UCSD-AML1 (cell line): ENCODE measurements at regions not wholly inside any gene's neighbourhood (a gene's known extent, or its start where the extent isn't known, plus 50 kb on each side); places are given as distances from the start of the nearest gene placed in this dataset.

Source experiments
- DNase-seq: peaks from one replicate; lab custom pipeline; 2025; ENCODE audit not compliant: unreplicated experiment; lab: John Stamatoyannopoulos, UW

DNA sequence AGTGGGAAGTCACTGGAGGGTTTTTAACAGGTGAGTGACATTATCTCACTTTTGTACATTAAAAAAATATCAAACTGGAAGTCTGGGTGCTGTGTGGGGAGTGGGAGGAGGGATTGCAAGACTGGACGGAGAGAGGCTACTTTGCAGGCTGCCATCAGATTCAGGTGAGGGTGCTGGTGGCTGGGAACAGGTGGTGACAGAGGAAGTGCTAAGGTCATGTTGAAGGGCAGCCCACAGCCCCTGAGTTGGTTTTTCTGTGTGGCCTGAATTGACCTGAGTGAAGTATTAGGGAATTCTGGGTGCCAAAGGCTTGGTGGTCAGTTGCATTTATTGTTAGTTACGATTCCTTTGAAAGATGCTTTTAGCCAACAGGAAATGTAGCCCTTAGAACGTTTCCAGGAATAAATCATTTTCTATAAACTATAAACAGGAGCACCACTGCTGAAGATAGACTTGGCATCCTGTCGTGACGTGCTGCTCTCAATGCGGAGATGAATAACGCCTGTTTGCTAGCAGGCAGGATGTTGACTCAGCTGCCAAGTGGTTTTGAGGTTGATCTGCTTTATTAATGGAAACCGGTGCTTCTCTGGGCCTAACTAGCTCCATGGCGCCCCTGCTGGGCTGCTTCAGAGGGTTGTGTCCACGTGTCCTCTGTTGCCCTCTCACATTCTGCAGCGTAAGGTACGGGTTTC is 707.5 kb upstream of the TMEM132C start:
- DNase-seq = peak; percentile 81

DNA sequence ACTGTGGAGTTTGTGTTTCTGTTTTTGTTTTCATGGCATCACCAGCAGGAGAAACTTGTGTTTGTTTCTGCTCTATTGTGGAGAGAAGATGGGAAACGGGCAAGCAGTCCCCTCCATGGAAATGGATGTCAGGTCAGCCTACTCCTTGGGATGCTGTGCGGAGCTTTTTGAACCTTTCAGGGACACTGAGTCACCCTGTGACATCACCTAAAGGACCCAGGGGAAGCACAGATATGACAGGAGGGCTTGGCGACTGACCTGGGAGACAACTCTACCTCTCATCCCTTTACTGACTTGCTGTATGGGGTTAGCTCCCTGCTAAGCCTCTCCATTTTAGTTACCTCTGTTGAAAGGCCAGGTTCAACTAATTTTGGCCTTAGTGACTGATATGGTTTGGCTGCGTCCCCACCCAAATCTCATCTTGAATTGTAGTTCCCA is 706.9 kb upstream of the TMEM132C start:
- DNase-seq = no peak

DNA sequence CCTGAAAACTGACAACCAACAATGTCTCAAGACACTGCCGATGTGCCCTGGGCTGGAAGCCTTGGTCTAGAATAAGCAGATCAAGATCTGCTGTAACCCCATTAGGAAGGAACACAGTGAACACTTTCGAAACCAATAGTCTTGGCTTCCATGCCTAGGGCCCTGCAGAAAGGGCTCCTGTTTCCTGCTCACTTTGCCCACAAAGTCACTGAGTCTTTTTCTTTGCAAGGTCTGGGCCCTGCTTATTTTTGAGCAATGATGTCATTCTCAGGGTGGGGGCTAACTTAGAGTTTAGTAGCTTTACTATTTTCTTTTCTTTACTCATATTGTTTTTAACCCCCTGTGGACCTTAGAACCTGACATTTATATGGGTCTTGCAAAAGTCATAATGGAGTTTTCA is 704.2 kb upstream of the TMEM132C start:
- no peak for DNase-seq

DNA sequence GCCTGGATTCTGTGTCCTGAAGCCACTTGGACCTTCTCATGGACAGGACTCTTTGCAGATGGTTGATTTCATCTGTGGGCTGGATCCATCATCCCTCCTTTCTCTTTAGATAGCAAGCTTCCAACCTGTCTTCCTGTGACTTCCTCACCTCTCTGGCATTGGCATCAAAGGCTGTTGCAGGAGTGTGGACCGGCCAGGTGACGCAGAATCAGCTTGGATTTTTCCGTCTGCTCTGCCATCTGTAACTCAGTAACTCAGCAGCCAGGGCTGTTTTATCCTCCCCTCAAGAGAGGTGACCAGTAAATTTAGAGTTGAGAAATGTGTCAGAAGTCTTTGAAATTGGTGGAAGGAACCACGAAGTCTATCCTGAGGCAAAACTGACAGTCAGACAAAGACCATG is 701.7 kb upstream of the TMEM132C start:
- DNase-seq = no peak

DNA sequence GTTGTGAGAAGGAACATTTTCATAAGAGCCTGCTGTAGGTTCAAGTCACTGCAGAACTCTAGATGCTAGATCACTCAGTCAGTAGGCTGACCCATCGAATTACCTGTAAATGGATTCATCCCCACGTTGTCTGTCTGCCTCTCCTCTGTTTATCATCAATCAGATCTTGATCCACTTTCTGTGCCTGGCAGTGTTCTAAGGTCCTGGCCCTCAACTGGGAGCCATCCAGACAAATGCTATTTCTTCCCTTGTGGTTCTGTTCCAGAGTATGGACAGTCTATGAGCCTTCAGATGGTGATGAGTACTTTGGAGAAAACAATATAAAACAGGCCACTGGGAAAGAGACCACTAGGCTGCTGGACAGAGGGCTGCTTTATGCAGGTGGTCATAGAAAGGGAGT is 699.4 kb upstream of the TMEM132C start:
- no peak for DNase-seq

DNA sequence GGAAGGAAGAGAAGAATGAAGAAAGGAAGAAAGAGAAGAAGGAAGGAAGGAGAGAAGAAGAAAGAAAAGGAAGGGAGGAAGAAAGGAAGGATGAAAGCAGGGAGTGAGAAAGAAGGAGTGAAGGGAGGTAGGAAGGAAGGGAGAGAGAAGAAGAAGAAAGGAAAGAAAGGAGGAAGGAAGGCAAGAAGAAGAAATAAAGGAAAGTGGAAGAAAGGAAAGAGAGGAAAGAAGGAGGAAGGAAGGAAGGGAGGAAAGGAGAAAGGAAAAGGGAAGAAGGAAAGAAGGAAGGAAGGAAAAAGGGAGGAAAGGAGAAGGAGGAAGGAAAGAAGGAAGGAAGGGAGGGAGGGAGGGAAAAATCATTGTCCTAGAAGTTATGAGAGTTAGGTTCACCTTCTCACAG is 696.6 kb upstream of the TMEM132C start:
- DNase-seq = no peak

DNA sequence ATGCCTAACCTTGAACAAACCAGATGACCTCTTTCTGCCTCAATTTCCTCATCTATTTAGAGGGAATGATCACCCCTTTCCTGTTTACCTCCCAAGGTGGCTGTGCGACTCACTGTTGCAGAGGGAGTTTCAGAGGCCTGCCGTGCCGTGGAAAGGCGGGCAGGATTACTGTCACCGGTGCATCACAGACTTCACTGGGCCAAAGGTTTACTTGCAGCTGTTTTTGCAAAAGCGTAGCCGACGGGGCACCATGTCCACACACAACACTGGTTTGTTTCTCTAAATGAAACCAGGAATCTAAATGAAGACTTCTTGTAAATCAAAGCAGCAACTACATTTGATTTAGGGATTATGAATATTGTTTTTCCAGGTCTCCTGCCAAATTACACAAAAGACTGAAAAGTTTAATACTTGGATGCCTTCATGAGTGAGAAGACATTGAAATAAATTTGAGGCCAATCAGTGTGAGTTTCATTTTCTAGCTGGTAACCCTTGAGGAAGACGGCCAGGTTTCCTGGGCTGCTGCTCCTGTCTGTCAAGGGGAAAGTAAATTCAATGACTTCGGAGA is 696.1 kb upstream of the TMEM132C start:
- DNase-seq = no peak

DNA sequence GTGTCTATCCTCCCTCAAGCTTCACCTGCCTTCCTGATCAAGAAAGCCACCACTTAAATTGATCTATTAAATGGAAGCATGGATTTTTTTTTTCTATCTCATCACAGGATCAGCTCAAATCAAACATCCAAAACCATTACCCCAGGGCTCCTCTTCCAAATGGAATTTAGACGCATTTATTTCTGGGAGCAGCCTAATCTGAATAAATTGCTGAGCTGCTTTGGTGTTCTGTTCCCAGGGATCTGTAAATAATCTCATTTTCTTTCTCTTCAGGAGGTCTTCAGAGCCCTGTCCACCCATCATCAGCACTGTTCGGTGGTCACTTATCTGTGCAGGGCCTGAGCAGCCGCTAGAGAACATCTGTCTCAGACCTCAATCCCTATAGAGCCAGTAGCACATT is 695.4 kb upstream of the TMEM132C start:
- no peak for DNase-seq

DNA sequence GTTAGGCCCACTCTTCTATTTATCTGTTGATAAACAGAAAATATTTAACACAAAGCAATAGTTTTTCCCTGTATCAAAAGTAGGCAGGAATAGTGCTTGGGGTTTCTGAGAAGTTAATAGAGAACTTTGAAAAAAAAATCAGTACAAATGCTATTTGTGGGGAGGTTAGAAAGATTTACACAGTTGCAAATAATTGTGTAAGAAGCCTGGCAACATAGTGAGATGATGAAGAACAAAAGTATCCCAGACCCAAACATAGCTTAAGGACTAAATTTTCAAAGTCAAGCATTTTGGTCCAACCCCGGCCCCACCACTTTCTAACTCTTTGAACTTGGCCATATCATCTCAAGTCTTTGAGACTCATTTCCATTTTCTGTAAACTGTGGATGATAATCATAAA is 687.5 kb upstream of the TMEM132C start:
- no peak for DNase-seq

DNA sequence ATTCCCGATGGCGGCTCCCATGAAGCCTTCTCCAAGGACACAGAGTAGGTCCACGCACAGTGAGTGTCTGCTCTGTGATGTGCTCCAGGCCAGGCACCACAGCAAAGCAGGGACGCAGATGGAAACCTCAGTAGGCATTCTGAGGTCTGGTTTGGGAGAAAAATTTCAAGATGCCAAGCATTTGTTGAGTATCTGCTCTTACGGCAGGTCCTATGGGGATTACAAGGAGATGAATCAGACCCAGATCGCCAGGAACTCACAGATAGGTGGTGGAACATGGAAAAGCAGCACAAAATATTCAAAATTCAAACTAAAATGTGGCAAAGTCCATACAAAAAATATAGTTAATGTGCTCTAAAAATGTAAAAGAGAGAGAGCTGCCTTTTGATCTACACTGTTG is 684.9 kb upstream of the TMEM132C start:
- no peak for DNase-seq

DNA sequence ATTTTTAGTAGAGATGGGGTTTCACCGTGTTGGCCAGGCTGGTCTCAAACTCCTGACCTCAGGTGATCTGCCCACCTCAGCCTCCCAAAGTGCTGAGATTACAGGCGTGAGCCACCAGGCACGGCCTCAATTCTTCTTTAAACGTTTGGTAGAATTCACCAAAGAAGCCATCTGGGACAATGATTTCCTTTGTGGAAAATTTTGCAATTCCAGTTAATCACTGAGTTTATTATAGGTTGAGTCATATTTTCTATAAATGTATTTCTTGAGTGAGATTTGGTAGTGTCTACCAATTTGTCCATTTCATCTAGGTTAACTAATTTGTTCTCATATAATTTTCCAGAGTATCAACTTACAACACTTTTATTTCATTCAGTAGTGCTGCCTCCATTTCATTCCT is 683.9 kb upstream of the TMEM132C start:
- no peak for DNase-seq

DNA sequence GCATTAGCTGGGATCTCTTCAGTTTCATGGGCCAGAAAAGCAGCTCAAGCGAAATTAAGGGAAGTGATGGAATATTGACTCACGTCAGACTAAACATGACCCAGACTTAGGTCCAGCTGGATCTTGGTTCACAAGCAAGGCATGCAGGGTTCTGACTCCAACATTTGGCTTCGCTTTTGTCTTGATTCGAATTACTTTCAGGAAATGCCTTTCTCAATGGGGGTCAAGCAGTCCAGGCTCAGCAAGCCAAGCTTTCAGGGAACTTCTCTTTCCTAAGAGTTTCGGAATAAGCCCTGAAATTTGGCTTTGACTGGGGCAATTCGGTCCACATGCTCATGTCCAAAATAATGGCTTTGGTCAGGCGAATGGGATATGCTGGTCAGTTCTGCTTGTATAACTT is 678.7 kb upstream of the TMEM132C start:
- DNase-seq = no peak

DNA sequence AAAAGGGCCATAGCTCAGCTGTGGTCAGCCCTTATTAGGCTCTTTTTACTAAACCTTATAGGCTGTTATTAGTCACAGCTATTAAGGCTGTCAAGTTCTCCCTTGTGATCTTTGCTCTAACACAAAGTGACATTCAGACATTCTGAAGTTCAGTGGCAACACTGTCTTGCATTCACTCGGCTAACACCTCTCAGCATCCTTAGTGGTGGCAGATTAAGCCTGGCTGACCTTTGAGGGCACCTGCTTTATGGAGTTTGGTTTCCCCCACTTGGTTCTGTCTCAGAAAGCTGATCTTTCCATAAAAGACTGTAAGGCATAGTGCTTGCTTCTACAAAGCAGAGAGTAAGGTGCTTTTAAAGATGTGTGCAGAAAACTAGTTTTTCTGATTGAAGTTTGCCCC is 677.4 kb upstream of the TMEM132C start:
- DNase-seq = no peak

DNA sequence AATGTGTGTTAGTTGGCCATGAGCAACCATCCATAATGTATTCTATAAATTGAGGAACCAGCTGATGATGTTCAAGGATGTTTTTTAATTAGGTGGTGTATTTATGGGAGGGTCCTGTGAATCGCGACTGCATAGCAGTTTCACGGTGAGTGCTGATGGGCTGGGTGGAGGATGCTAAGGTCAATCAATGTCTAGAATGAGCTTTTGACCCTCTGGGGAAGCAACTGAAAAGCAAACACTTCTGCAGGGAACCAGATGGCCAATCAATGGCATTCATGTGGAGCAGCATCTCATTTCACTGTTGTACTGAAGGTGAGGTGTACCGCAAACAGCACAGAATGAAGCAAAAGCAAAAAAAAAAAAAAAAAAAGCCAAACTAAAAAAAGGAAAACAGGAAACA is 676.1 kb upstream of the TMEM132C start:
- DNase-seq = no peak

DNA sequence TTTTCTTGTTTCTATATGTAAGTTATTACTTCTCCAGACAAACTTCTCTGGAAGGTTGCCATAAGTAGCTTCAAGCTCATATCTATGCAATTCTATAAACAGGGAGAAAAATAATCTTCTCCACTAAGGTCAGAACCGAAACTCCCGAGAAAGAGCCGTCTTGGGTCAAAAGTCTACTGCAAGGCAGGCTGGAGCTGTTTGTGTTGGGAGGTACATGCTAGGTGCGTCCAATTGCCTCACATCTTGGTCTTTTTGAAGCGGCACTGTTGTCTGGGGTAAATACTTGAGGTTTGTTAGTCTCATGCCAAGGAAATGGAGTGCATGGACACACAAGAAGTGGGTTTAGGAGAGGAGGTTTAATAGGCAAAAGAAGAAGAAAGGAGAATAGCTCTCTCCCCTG is 674.7 kb upstream of the TMEM132C start:
- DNase-seq = no peak

DNA sequence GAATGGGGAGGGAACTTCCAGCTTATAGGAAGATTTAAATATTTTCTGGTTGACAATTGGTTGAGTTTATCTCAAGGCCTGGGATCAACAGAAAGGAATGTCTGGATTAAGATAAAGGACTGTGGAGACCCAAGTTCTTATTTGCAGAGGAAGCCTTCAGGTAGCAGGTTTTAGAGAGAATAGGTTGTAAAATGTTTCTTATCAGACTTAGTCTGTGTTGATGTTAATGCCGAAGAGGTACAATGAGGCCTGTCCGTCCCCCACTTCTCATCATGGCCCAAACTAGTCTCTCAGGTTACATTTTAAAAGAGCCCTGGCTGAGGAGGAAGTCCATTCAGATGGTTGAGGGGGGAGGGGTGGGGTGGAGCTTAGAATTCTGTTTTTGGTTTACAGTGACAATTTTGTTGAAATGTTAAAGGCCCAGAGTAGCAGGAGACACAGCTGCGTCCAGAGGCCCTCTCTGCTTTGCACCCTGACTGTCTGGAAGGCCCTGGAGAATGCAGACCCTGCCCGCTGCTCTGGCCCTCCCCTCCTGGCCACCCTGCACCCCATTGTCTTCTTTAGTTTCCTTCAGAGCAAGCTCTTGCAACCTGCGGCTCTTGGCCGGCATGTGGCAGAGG is 672.5 kb upstream of the TMEM132C start:
- no peak for DNase-seq

DNA sequence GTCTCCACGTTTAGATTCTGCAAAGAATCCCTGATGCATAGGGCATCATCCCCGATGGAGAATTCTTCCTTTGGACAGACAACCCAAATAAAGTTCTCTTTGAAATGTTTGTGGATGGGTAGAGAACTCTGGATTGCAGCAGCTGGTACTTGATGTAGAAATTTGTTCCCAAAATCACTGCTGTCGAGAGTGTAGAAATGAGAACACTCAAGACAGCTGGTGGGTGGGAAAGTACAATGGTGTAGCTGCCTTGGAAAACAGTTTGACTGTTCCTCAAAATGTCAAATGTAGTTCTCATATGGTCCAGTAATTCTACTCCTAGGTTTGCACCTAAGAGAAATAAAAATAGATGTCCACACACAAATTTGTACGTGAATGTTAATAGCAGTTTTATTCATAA is 671.5 kb upstream of the TMEM132C start:
- DNase-seq = no peak

DNA sequence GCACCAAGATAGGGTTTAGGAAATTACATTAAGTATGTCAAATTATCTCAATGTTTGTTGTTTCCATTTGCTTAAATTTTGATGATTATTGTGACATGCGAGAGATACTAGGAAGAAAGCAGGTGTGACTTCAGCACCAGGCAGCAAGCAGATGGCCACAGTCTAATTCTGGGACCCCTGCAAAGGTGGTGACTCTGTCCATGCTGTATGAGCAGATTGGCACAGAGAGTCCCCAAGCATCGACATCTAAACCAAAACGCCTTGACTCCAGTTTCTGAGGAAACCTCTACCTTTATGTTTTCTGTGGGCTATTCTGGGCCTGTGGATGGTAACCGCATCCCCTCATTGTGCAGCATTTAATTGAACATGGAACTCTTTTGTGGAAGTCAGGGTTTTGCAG is 670.1 kb upstream of the TMEM132C start:
- DNase-seq = no peak

DNA sequence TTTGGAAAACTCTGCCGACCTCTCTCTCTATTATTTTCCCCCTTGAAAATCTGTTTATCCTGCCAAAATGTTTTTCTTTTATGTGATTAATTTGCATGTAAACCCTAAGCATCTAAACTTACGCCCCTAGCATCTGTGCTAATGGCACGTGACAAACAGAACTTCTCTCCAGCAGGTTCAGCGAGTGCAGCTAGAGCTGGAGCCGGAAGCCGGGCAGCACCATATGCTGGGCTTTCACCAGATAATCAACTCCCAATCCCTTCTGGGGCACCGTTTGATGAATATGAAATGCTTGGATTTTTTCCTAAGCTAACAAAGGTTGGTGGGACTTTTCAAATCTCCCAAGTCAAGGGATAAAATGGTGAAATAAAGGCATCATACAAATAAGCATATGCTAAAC is 667.5 kb upstream of the TMEM132C start:
- DNase-seq = no peak

DNA sequence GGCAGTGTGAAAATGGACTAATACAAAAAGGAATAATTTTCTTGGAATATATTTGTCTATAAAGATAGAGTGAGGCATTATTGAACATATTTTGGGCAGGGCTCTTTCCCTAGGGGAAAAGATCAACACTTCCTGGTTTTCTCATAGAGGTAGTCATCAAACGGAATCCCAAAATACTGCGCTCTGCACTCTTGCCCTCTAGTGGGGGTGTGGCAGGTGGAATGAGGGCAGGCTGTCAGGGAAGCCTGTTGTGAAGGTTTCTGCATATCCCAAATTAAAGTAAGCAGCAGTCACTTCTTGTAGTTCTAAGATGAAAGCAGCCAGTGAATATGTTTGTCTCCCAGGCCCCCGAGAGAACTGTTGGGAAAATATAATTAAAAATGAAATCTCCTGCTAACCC is 666.8 kb upstream of the TMEM132C start:
- no peak for DNase-seq

DNA sequence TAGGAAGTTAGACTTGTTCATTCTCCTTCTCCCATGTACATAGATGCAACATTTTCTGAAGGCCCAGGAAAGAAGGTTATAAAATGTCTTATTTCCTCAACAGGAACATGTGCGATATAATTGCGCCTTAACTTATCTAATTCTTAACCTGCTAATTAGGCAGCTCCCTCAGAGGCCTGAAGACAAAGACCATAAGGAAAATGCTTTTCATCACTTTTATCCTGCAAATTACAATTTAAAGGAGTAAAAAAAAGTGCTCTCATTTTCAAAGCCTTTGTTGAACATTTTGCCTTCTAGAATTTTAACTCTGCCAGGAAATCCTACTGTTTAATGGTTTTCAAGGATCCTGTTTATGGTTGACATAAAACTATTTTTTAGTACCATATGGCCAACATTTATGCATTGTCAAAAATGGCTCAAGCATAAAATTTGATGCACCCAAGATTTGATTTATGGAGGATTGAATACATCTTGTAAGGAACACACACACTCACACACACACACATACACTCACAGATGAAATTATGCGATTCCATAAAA is 660.4 kb upstream of the TMEM132C start:
- DNase-seq = no peak

DNA sequence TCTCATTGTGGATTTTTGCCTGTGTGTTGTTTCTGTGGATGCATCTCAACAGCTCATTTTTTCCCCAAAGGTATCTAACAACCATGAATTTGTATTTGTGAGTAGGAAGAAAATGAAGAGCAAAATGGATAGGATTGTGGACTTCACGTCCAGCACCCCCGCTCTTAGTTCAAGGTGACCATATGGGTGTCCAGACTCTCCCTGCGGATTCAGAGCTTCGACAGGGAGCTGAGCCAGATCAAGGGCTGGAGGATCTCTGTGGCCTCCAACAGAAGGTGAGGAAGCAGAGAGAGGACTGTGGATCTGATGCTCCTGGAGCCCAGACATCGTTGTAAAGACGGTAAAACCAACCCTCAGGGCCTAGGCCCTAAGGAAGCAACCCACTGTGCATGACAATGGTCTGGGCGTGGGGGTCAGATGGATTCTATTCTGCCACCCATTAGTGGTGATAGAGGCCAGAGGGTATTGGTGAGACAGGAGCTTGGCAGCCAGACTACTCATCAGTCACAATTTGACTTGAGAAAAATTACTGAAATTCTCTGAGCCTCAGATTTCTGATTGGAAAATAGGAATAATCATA is 659.7 kb upstream of the TMEM132C start:
- no peak for DNase-seq
